Neural cell (in vitro differentiated cells): ENCODE measurements at regions not wholly inside any gene's neighbourhood (a gene's known extent, or its start where the extent isn't known, plus 50 kb on each side); places are given as distances from the start of the nearest gene placed in this dataset.

Experiments used
- H2AFZ ChIP-seq: fragments of 200-600, 300-800 bp; sonication (generic), shearing (Covaris generic); 2 replicates; pipeline ENCODE4 v1.6.0; 2014; ENCODE audit warnings: low read depth, mild to moderate bottlenecking, antibody characterized with exemption, low read length, moderate library complexity
- H3F3A ChIP-seq: fragments of 200-600 bp; shearing (Covaris generic); 2 replicates; pipeline ENCODE4 v1.6.1; 2016; ENCODE audit warnings: mild to moderate bottlenecking, moderate library complexity, mixed read lengths, antibody characterized with exemption, low read length; ENCODE audit not compliant: insufficient read depth, poor library complexity, severe bottlenecking
- H3K27ac ChIP-seq: fragments of 200-600, 300-800 bp; sonication (generic), shearing (Covaris generic); 2 replicates; pipeline ENCODE4 v1.5.1; 2014; ENCODE audit warnings: mild to moderate bottlenecking, low read length, moderate library complexity
- H3K27me3 ChIP-seq: fragments of 300-800, 200-600 bp; sonication (generic), shearing (Covaris generic); 2 replicates; pipeline ENCODE4 v1.6.0; 2014; ENCODE audit warnings: mild to moderate bottlenecking, low read depth, low read length, moderate library complexity; ENCODE audit not compliant: insufficient read depth
- H3K36me3 ChIP-seq: fragments of 300-800, 200-600 bp; sonication (generic), shearing (Covaris generic); 2 replicates; pipeline ENCODE4 v1.5.1; 2014; ENCODE audit warnings: mild to moderate bottlenecking, antibody characterized with exemption, low read length, moderate library complexity; ENCODE audit not compliant: insufficient read depth
- H3K4me2 ChIP-seq: fragments of 300-800, 200-600 bp; sonication (generic), shearing (Covaris generic); 2 replicates; pipeline ENCODE4 v1.6.0; 2014; ENCODE audit warnings: mild to moderate bottlenecking, low read length
- H3K4me3 ChIP-seq: fragments of 300-800, 200-600 bp; sonication (generic), shearing (Covaris generic); 2 replicates; pipeline ENCODE4 v1.5.1; 2014; ENCODE audit warnings: mild to moderate bottlenecking, low read length, moderate library complexity
- H3K79me2 ChIP-seq: fragments of 200-600 bp; shearing (Covaris generic); replicated peaks from 2 replicates; pipeline ENCODE4 v1.6.0; 2014; ENCODE audit warnings: mild to moderate bottlenecking, low read length, moderate library complexity; ENCODE audit not compliant: insufficient read depth
- H3K9ac ChIP-seq: fragments of 300-800, 200-600 bp; sonication (generic), shearing (Covaris generic); 2 replicates; pipeline ENCODE4 v1.6.1; 2016; ENCODE audit warnings: mild to moderate bottlenecking, low read length, mixed read lengths
- H3K9me2 ChIP-seq: fragments of 200-600 bp; shearing (Covaris generic); 2 replicates; pipeline ENCODE4 v1.6.1; 2016; ENCODE audit warnings: mild to moderate bottlenecking, low read length, mixed read lengths; ENCODE audit not compliant: insufficient read depth
- H3K9me3 ChIP-seq: fragments of 200-600, 300-800 bp; sonication (generic), shearing (Covaris generic); 2 replicates; pipeline ENCODE4 v1.6.1; 2016; ENCODE audit warnings: mild to moderate bottlenecking, mixed run types, low read length, moderate library complexity, mixed read lengths
- H4K20me1 ChIP-seq: fragments of 200-600 bp; shearing (Covaris generic); 2 replicates; pipeline ENCODE4 v1.6.1; 2016; ENCODE audit warnings: mild to moderate bottlenecking, mixed run types; ENCODE audit not compliant: insufficient read depth
- CTCF ChIP-seq: fragments of 450-650 bp; IDR thresholded peaks from 2 replicates; pipeline ENCODE4 v1.5.1; 2014; ENCODE audit warnings: antibody characterized with exemption, mild to moderate bottlenecking, moderate library complexity; ENCODE audit not compliant: poor library complexity, severe bottlenecking
- EP300 ChIP-seq: fragments of 450-650 bp; conservative IDR thresholded peaks from 2 replicates; pipeline ENCODE4 v1.6.1; 2014; ENCODE audit warnings: antibody characterized with exemption, mild to moderate bottlenecking, moderate library complexity; ENCODE audit not compliant: poor library complexity, severe bottlenecking
- EZH2 ChIP-seq: fragments of 200-600, 300-800 bp; shearing (Covaris generic), sonication (generic); IDR thresholded peaks from 2 replicates; pipeline ENCODE4 v1.6.1; 2014; ENCODE audit warnings: antibody characterized with exemption, low read length, borderline replicate concordance, mild to moderate bottlenecking; ENCODE audit not compliant: insufficient read depth, poor library complexity, severe bottlenecking
- MXI1 ChIP-seq: fragments of 450-650 bp; conservative IDR thresholded peaks from 2 replicates; pipeline ENCODE4 v1.6.1; 2014; ENCODE audit warnings: antibody characterized with exemption, mild to moderate bottlenecking; ENCODE audit not compliant: poor library complexity, severe bottlenecking
- POLR2AphosphoS5 ChIP-seq: IDR thresholded peaks from 2 replicates; pipeline ENCODE4 v1.6.1; 2012
- RAD21 ChIP-seq: fragments of 450-650 bp; conservative IDR thresholded peaks from 2 replicates; pipeline ENCODE4 v1.6.1; 2014; ENCODE audit warnings: antibody characterized with exemption, mild to moderate bottlenecking, moderate library complexity
- REST ChIP-seq: IDR thresholded peaks from 2 replicates; pipeline ENCODE4 v1.6.1; 2012; ENCODE audit warnings: borderline replicate concordance
- SMC3 ChIP-seq: fragments of 450-650 bp; conservative IDR thresholded peaks from 2 replicates; pipeline ENCODE4 v1.6.1; 2014; ENCODE audit warnings: antibody characterized with exemption, mild to moderate bottlenecking, moderate library complexity; ENCODE audit not compliant: poor library complexity
- TAF1 ChIP-seq: IDR thresholded peaks from 2 replicates; pipeline ENCODE4 v1.6.1; 2012; ENCODE audit warnings: low read depth

DNA sequence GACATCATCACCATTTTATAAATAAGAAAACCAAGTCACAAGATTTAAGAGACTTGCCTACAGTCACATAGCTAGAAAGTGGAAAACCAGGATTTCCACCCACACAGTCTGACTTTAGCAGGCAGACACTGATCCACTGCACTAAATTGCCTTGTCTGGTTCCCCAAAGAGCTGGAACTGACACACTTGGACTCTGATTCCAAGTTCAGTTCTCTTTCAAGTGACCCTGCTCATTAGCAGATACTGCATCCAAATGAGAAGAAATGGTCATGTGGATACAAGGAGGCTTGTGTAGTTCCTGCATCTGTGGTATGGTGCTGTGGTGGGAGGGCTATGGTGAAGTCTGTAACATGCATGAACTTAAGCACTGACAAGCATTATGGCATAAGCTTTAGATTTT is 180.1 kb upstream of the MKLN1 start:
- no peaks in the 10 kb centered on the region for H4K20me1 ChIP-seq
- TF ChIP-seq EP300 (no peak), EZH2 (no peak), REST (no peak), RAD21 (no peak)
- H3F3A ChIP-seq, result no peaks in the 10 kb centered on the region
- no peaks in the 10 kb centered on the region for H3K27me3 ChIP-seq
- no peaks in the 10 kb centered on the region for H3K9me3 ChIP-seq
- no peak overlapping the region for H3K4me3 ChIP-seq
- no peaks in the 10 kb centered on the region for H3K9me2 ChIP-seq
- H3K79me2 ChIP-seq, result no peaks in the 10 kb centered on the region
- no peak overlapping the region for H3K27ac ChIP-seq
- H2AFZ ChIP-seq, result no peak overlapping the region
- no peak overlapping the region for H3K4me2 ChIP-seq
- no peak overlapping the region for H3K9ac ChIP-seq
- no peaks in the 10 kb centered on the region for H3K36me3 ChIP-seq

DNA sequence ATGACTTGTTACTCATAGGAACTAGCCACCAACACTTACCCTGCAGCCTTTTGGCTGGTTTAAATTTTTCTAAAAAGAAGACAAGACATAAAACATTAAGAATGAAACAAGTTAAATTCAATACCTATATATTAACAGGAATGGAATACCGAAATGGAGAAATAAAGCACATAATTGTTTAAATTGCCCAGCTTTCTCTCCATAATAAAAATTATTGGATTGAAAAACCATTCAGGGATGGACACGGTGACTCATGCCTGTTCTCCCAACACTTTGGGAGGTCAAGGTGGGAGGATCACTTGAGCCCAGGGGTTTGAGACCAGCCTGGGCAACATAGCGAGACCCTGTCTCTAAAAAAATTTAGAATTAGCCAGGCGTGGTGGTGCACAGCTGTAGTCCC is 179.4 kb upstream of the MKLN1 start:
- H3K4me2 ChIP-seq, result no peak overlapping the region
- H3K4me3 ChIP-seq, result no peak overlapping the region
- H3K27me3 ChIP-seq, result no peaks in the 10 kb centered on the region
- H3K9me3 ChIP-seq, result no peaks in the 10 kb centered on the region
- TF ChIP-seq MXI1 (no peak), TAF1 (no peak), RAD21 (no peak), SMC3 (no peak), EZH2 (no peak), POLR2AphosphoS5 (no peak), CTCF (no peak), EP300 (no peak), REST (no peak)
- H4K20me1 ChIP-seq, result no peaks in the 10 kb centered on the region
- no peaks in the 10 kb centered on the region for H3K9me2 ChIP-seq
- no peak overlapping the region for H3K9ac ChIP-seq
- H3F3A ChIP-seq, result no peaks in the 10 kb centered on the region
- no peaks in the 10 kb centered on the region for H3K36me3 ChIP-seq
- H2AFZ ChIP-seq, result no peak overlapping the region
- H3K27ac ChIP-seq, result no peak overlapping the region
- H3K79me2 ChIP-seq, result no peaks in the 10 kb centered on the region
